Gastrocnemius medialis (tissue), 4 donors: ENCODE measurements at regions not wholly inside any gene's neighbourhood (a gene's known extent, or its start where the extent isn't known, plus 50 kb on each side); places are given as distances from the start of the nearest gene placed in this dataset.

ENCODE experiments used
- POLR2A ChIP-seq, 2 donors: fragments of 450-650 bp; IDR thresholded peaks; one replicate each; pipeline ENCODE4 v1.6.1; 2017; ENCODE audit warnings: antibody characterized with exemption in 2 of 2, mild to moderate bottlenecking in 2 of 2, moderate library complexity in 2 of 2
- TF ChIP-seq, protein P1 (sequence below), 5 experiments: fragments of 450-650 bp in 3 of 5; fragments of 200-600 bp in 2 of 5; sonication (generic) in 2 of 5; IDR thresholded peaks in 4 of 5; conservative IDR thresholded peaks in 1 of 5; 1 replicate in 4 of 5; 2 replicates in 1 of 5; pipeline ENCODE4 v1.5.1; 2016 to 2019; ENCODE audit warnings: antibody characterized with exemption in 5 of 5, mild to moderate bottlenecking in 3 of 5, moderate library complexity in 3 of 5

- TF ChIP-seq, protein P1, sequence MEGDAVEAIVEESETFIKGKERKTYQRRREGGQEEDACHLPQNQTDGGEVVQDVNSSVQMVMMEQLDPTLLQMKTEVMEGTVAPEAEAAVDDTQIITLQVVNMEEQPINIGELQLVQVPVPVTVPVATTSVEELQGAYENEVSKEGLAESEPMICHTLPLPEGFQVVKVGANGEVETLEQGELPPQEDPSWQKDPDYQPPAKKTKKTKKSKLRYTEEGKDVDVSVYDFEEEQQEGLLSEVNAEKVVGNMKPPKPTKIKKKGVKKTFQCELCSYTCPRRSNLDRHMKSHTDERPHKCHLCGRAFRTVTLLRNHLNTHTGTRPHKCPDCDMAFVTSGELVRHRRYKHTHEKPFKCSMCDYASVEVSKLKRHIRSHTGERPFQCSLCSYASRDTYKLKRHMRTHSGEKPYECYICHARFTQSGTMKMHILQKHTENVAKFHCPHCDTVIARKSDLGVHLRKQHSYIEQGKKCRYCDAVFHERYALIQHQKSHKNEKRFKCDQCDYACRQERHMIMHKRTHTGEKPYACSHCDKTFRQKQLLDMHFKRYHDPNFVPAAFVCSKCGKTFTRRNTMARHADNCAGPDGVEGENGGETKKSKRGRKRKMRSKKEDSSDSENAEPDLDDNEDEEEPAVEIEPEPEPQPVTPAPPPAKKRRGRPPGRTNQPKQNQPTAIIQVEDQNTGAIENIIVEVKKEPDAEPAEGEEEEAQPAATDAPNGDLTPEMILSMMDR (IDR thresholded peaks at IDR 0.05 in 4 of 5, conservative IDR thresholded peaks at IDR 0.05 in 1 of 5), result peak in 2 of 5 experiments; percentile 17 to 44
- TF ChIP-seq POLR2A (IDR thresholded peaks at IDR 0.05), result no peak
These were observed 88.2 kb downstream of the IRF8 start for GRCh38 chr16:85986931-85987749.
